ENCODE measurements at regions not wholly inside any gene's neighbourhood (a gene's known extent, or its start where the extent isn't known, plus 50 kb on each side); places are given as distances from the start of the nearest gene placed in this dataset.

DNA sequence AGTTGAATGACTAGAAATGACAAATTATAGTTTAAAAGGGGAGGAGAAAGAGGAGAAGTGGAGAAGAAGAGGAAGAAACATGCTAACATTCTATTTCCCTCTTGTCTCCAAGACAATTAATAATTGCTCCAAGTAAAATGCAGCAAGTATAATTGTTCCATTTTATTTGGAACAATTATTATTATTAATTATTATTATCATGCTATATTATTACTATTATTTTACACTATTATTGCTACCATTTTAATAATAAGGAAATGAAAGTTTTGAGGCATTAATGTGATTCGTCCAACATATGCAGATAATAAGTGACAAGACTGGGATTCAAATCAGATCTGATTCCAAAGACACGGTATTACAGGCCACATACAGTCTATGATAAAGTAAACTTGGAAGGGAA is 293.6 kb upstream of the ZC3H12C start:
- no peaks in the 10 kb centered on the region for H3K36me3 Mint-ChIP-seq (ENCODE audit: insufficient read depth, unreplicated experiment)
- peaks cover 3% of the 10 kb centered on the region for H3K9me3 Mint-ChIP-seq (ENCODE audit: low read depth, unreplicated experiment)
- no peak for DNase-seq
- no TSS peak for BruUV-seq (replicated peaks)
- CTCF ChIA-PET, result no interaction called here
- intact Hi-C loops (cut with micrococcal nuclease; ENCODE audit: unreplicated experiment), result no loop called here
- H3K4me3 Mint-ChIP-seq (ENCODE audit: low read depth, unreplicated experiment), result no peak overlapping the region
- no peak overlapping the region for H3K27ac Mint-ChIP-seq (ENCODE audit: unreplicated experiment)
- no peak for TF ChIP-seq CTCF (IDR thresholded peaks at IDR 0.05; ENCODE audit: unreplicated experiment)
- no peaks in the 10 kb centered on the region for H3K27me3 Mint-ChIP-seq (ENCODE audit: unreplicated experiment)
- peaks cover 8% of the 10 kb centered on the region for H3K4me1 Mint-ChIP-seq (ENCODE audit: low read depth, unreplicated experiment)

GRCh38 chr11:109804911-109805310 is 288.3 kb upstream of the ZC3H12C start:
- Mint-ChIP-seq H3K27me3 (ENCODE audit: unreplicated experiment) (no peaks in the 10 kb centered on the region), H3K9me3 (ENCODE audit: low read depth, unreplicated experiment) (peaks cover 3% of the 10 kb centered on the region), H3K4me3 (ENCODE audit: low read depth, unreplicated experiment) (no peak overlapping the region), H3K27ac (ENCODE audit: unreplicated experiment) (no peak overlapping the region), H3K4me1 (ENCODE audit: low read depth, unreplicated experiment) (no peaks in the 10 kb centered on the region), H3K36me3 (ENCODE audit: insufficient read depth, unreplicated experiment) (no peaks in the 10 kb centered on the region)
- no peak for DNase-seq
- intact Hi-C loops (cut with micrococcal nuclease; ENCODE audit: unreplicated experiment), result no loop called here
- TF ChIP-seq CTCF (IDR thresholded peaks at IDR 0.05; ENCODE audit: unreplicated experiment), result no peak
- CTCF ChIA-PET, result no interaction called here
- BruUV-seq (replicated peaks), result no TSS peak

GRCh38 chr11:109806205-109806604 is 287.0 kb upstream of the ZC3H12C start:
- no peak for TF ChIP-seq CTCF (IDR thresholded peaks at IDR 0.05; ENCODE audit: unreplicated experiment)
- Mint-ChIP-seq H3K27me3 (ENCODE audit: unreplicated experiment) (no peaks in the 10 kb centered on the region), H3K36me3 (ENCODE audit: insufficient read depth, unreplicated experiment) (no peaks in the 10 kb centered on the region), H3K9me3 (ENCODE audit: low read depth, unreplicated experiment) (peaks cover 3% of the 10 kb centered on the region), H3K4me1 (ENCODE audit: low read depth, unreplicated experiment) (no peaks in the 10 kb centered on the region), H3K27ac (ENCODE audit: unreplicated experiment) (no peak overlapping the region), H3K4me3 (ENCODE audit: low read depth, unreplicated experiment) (no peak overlapping the region)
- no peak for DNase-seq
- BruUV-seq (replicated peaks), result no TSS peak
- intact Hi-C loops (cut with micrococcal nuclease; ENCODE audit: unreplicated experiment), result no loop called here
- CTCF ChIA-PET, result no interaction called here

DNA sequence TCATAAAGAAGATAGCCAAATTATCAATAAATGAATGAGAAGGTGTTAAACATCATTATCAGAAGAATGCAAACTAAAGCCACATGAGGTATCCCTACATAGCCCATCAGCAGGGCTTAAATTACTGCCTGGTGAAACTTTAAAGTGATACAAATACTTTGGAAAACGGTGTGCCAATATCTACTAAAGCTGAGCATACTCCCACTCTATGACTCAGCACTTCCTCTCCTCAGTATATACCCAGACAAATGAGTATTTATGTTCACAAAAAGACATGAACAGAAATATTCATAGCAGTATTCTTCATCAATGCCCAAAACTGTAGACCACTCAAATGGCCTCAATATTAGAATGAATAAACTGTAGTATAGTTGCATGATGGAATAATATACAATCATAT is 284.6 kb upstream of the ZC3H12C start:
- Mint-ChIP-seq H3K27me3 (ENCODE audit: unreplicated experiment) (peaks cover 21% of the 10 kb centered on the region), H3K4me1 (ENCODE audit: low read depth, unreplicated experiment) (no peaks in the 10 kb centered on the region), H3K9me3 (ENCODE audit: low read depth, unreplicated experiment) (no peaks in the 10 kb centered on the region), H3K4me3 (ENCODE audit: low read depth, unreplicated experiment) (no peak overlapping the region), H3K27ac (ENCODE audit: unreplicated experiment) (no peak overlapping the region), H3K36me3 (ENCODE audit: insufficient read depth, unreplicated experiment) (no peaks in the 10 kb centered on the region)
- no TSS peak for BruUV-seq (replicated peaks)
- CTCF ChIA-PET, result no interaction called here
- intact Hi-C loops (cut with micrococcal nuclease; ENCODE audit: unreplicated experiment), result no loop called here
- DNase-seq, result no peak
- no peak for TF ChIP-seq CTCF (IDR thresholded peaks at IDR 0.05; ENCODE audit: unreplicated experiment)

DNA sequence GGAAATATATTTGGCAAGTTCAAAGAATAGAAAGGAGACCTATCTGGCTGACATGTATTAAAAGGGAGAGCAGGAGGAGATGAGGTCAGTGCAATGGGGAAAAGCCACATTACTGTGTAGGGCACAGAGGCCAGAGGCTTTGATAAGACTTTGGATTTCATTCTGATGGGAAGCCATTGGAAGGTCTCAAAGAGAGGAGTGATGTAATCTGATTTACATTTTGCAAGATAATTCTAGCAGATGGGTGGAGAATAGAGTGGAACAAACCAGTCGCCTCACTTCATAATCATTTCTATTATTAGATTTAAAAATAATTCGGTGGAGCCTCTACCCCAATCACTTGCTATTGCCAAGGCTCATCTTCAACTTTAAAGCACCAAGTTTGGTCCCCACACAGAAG is 278.4 kb upstream of the ZC3H12C start:
- intact Hi-C loops (cut with micrococcal nuclease; ENCODE audit: unreplicated experiment), result no loop called here
- CTCF ChIA-PET, result no interaction called here
- TF ChIP-seq CTCF (IDR thresholded peaks at IDR 0.05; ENCODE audit: unreplicated experiment), result no peak
- H3K4me3 Mint-ChIP-seq (ENCODE audit: low read depth, unreplicated experiment), result no peak overlapping the region
- no peaks in the 10 kb centered on the region for H3K4me1 Mint-ChIP-seq (ENCODE audit: low read depth, unreplicated experiment)
- no peak overlapping the region for H3K27ac Mint-ChIP-seq (ENCODE audit: unreplicated experiment)
- no peak for DNase-seq
- BruUV-seq (replicated peaks), result no TSS peak
- H3K9me3 Mint-ChIP-seq (ENCODE audit: low read depth, unreplicated experiment), result no peaks in the 10 kb centered on the region
- no peaks in the 10 kb centered on the region for H3K36me3 Mint-ChIP-seq (ENCODE audit: insufficient read depth, unreplicated experiment)
- H3K27me3 Mint-ChIP-seq (ENCODE audit: unreplicated experiment), result peaks cover 21% of the 10 kb centered on the region

Measured in Calu3 (cell line).